RCC 7860 (cell line): ENCODE measurements at regions not wholly inside any gene's neighbourhood (a gene's known extent, or its start where the extent isn't known, plus 50 kb on each side); places are given as distances from the start of the nearest gene placed in this dataset.
A peak's percentile ranks its signal among the peaks of the same experiment; 100 is the strongest.

Experiments
- DNase-seq: peaks from one replicate; pipeline ENCODE4 v3.0.0-alpha.2; 2015; ENCODE audit warnings: low spot score
- FAIRE-seq: peaks from 2 replicates; lab custom pipeline; 2012; peaks lifted over from hg19 to GRCh38; lab: Jason Lieb, UNC

- no peak for FAIRE-seq
- peak; percentile 50 for DNase-seq
Observed at GRCh38 chr9:107557236-107557990, 67.8 kb upstream of the KLF4 start.

DNA sequence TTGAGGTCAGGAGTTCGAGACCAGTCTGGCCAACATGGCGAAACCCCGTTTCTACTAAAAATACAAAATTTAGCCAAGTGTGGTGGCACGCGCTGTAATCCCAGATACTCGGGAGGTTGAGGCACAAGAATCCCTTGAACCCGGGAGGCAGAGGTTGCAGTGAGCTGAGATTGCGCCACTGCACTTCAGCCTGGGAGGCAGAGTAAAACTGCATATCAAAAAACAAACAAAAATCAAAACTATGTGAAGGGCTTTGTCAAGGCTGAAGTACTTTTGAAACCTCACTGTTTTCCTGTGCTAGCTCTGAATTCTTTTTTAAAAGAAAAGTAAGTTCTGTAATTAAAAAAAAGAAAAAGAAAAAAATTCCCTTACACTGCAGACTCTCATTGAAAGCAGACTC, 65.1 kb upstream of the KLF4 start:
- DNase-seq (no peak), FAIRE-seq (no peak)

DNA sequence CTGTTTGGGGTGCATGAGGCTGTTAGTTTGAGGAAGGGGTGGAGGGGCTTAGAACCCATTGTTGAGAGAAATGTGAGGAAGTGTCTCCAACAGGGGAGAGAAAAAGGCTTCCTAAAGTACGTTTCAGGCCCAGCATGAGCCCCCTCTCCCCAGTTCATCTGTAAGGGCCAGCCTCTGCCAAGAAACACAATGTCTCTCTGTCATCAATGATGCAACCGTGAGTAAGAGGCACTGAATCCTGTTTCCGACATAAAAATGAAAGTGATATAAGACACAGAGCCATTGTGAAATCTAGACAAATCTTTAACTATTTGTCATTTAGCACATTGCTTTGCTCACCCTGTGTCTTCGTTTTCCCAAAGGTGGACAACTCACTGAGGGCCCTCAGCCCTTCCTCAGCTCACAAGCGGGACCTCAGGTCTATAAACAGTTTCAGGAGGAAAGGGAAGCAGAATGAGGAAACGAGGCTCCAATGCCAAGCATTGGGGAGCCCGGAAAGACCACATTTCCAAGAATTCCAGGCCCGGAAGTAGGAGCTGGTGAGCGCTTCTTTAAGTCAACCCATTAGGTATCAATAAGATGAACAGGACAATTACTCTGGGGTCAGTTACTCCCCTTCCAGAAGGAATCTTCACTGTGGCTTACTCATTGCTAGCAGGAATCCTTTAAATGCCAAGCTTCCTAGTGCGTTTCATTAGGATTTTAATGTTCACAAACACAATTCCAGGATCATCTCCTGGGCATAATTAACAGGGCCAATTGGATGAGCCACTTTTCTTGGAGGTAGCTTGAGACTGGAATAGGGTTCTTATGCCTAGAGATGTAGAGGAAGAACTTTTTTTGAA, 59.0 kb upstream of the KLF4 start:
- peak; percentile 85 for DNase-seq

GRCh38 chr9:107547772-107548297, 58.3 kb upstream of the KLF4 start:
- FAIRE-seq (no peak), DNase-seq (no peak)

More for the DNA sequence above, 59.0 kb upstream of the KLF4 start:
- peak; percentile 71 for FAIRE-seq

DNA sequence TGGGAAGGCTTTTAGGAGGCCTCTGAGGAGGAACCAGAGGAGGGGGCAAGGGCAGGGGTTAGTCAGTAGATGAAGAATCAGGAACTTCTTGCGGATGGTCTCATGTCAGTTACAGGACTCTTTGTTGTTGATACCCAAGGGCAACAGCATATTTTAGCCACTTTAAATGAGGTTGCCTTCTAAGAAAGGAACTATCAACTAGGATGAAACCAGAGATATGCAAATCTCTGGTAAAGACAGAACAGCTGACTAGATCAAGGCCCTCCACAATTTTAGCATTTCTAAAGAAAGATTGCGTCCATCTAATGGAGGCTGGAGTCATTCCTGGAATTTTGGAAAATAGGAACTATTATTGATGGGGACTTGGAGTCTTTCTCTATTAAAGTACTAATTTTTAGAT, 57.7 kb upstream of the KLF4 start:
- DNase-seq (no peak), FAIRE-seq (no peak)

DNA sequence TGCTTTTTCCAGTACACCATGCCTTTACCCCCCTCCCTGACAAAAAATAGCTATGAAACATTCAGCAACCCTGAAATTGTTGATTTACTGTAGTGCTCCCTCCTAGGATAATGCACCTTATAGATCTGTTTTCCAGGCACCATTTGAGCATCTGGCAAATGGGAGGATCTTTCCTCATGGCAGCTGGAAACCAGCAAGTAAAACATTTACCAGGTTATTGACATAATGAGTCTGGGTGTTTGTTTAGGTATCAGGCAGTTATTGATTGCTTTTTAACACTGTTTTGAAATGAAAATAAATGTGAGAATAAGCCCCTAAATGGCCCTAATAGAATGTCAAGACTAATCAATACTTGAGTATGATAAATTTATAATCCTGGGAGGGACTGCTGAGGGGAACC, 57.3 kb upstream of the KLF4 start:
- FAIRE-seq (no peak), DNase-seq (no peak)

DNA sequence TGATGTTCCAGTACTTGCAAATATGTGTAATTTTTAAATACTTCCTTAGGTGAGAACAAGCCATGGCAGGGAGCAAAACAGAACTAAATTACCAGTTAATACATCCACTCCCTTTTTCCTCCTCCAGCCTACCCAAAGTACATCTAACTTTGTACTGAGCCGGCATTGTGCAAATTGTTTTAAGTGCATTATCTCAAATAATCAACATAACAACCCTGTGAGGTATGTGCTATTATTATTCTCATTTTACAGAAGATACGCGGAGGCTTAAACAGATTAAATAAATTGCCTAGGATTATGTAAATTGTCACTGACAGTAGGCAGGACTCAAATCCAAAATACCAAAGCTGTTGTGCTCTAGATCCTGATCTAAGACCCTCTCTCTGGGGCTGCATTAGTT, 55.5 kb upstream of the KLF4 start:
- no peak for FAIRE-seq
- DNase-seq: no peak

DNA sequence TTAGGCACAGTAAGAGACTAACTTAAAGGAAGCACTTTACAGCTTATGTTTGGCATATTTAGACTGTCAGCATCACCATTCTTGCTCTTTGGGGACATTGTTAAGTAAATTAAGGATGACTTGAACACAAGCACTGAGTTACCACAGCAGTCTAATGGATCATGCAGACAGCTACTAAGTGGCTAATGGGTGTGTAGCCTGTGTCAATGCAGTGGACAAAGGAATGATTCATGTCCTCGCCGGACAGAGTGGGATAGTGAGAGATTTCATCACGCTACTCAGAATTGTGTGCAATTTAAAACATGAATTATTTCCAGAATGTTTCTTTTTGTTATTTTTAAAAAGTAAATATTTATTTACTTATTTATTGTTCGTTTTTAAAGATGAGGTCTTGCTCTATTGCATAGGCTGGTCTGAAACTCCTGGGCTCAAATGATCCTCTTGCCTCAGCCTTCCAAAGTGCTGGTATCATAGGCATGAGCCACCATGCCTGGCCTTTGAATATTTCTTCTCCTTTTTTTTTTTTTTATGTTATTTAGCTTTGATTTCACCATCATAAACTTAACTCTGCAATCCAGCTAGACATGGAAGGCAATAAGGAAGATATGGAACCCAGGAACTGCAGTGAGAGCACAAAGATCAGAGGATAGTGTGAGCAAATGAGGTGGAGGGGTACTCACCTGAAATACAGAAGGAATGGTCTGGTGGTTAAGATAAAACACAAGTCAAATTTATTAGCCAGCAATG, 53.0 kb upstream of the KLF4 start:
- no peak for FAIRE-seq

GRCh38 chr9:107541523-107541922, 52.0 kb upstream of the KLF4 start:
- DNase-seq (no peak), FAIRE-seq (no peak)

More for the DNA sequence above, 53.0 kb upstream of the KLF4 start:
- no peak for DNase-seq

- no peak for FAIRE-seq
- no peak for DNase-seq
Observed at GRCh38 chr9:107540164-107540561, 50.6 kb upstream of the KLF4 start.

DNA sequence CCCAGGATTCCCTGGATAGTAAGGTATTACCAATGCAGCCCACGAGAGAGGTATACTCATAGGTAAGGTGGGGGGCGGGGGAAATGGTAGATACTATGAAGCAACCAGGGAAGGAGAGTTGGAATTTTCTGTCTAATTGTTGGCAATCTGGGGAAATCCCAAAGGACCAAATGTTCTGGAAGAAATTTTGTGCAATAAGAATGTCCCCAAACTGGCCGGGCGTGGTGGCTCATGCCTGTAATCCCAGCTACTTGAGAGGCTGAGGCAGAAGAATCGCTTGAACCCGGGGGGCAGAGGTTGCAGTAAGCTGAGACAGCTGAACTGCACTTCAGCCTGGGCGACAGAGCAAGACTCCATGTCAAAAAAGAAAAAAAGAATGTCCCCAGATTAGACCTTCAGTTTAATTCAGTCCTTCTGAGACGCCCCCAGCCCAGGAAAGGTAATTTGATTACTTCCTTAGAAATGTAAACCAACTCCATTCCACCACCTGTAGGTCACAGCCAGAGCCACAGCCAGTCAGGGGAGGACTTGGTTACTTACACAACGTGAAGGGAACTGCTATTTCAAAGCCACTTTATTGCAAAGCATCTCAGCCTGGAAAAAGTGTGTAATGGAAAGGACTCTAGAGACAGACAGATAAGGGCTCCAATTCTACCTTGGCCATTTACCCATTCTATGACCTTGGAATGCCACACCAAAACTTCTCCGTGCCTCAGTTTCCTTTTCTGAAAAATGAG, 50.0 kb upstream of the KLF4 start:
- DNase-seq (no peak), FAIRE-seq (no peak)
